ENCODE measurements at regions not wholly inside any gene's neighbourhood (a gene's known extent, or its start where the extent isn't known, plus 50 kb on each side); places are given as distances from the start of the nearest gene placed in this dataset.
"Not testable (repeated sequence)": the region's sequence is repeated elsewhere in the genome, so short reads cannot be mapped to it uniquely, and the experiment has no call there.

GRCh38 chrX:80508083-80508482, 87.8 kb downstream of the TENT5D start:
- DNase-seq; H3K36me3 Mint-ChIP-seq (ENCODE audit: low read depth); H3K27me3 Mint-ChIP-seq (ENCODE audit: low read depth); H3K4me1 Mint-ChIP-seq (ENCODE audit: low read depth); intact Hi-C loops (cut with micrococcal nuclease); H3K4me3 Mint-ChIP-seq; H3K9me3 Mint-ChIP-seq; CTCF ChIA-PET; H3K27ac Mint-ChIP-seq: not testable (repeated sequence)

DNA sequence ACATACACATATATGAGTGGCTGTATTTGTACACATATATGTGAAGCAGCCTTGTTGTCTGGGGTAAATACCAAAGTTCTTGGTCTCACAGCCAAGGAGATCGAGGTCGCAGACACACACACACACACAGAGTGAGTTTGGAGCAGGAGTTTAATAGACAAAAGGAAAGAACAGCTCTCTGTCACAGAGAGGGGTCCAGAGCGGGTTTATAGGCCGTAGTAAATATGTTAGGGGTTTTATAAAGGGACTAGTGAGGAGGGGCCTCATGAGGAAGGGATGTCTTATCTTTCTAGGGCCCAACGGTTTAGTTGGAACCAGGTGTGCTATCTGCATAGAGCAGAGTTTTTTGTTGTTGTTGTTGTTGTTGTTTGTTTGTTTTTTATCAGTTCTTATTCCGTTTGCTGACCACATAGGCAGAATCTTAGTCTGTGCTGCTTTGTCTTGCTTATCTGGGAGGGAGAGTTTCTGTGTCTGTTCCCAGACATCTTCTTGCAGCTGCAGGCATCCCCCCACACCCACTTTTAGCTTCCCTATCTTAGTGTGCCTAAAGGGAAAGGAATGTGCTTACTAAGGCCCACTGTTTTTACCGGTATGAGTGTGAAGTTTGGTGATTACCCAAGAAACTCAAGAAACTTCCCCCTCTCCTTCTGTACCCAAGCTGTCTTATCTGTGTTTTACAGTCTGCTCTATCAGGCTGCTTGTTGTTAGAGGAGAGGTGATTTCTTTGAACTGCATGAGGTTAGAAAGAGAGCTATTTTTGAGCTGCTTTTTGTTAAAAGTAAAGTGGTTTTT, 91.9 kb downstream of the TENT5D start:
- Mint-ChIP-seq H3K27ac (no peak overlapping the region), H3K36me3 (ENCODE audit: low read depth) (no peaks in the 10 kb centered on the region), H3K4me1 (ENCODE audit: low read depth) (peaks cover 3% of the 10 kb centered on the region), H3K4me3 (no peak overlapping the region), H3K27me3 (ENCODE audit: low read depth) (no peaks in the 10 kb centered on the region), H3K9me3 (no peaks in the 10 kb centered on the region)
- intact Hi-C loops (cut with micrococcal nuclease) = no loop called here
- DNase-seq = no peak
- CTCF ChIA-PET = no interaction called here

- no peak overlapping the region for H3K27ac Mint-ChIP-seq
- peaks cover 3% of the 10 kb centered on the region for H3K4me1 Mint-ChIP-seq (ENCODE audit: low read depth)
- no peak for DNase-seq
- intact Hi-C loops (cut with micrococcal nuclease) = no loop called here
- no peaks in the 10 kb centered on the region for H3K27me3 Mint-ChIP-seq (ENCODE audit: low read depth)
- no peaks in the 10 kb centered on the region for H3K36me3 Mint-ChIP-seq (ENCODE audit: low read depth)
- H3K4me3 Mint-ChIP-seq = no peak overlapping the region
- H3K9me3 Mint-ChIP-seq = no peaks in the 10 kb centered on the region
- CTCF ChIA-PET = interaction anchor here (0.7 kb wide), 1 partner anchor 93 kb away, joined by 4 read pairs; no protein-coding TSS in a partner anchor
These were observed 92.7 kb downstream of the TENT5D start for GRCh38 chrX:80512924-80513323.

GRCh38 chrX:80513625-80514024, 93.4 kb downstream of the TENT5D start:
- H3K9me3 Mint-ChIP-seq = no peaks in the 10 kb centered on the region
- CTCF ChIA-PET = interaction anchor here (0.6 to 0.7 kb wide), 2 partner anchors 94 to 554 kb away, joined by 3 to 4 read pairs; no protein-coding TSS in a partner anchor
- intact Hi-C loops (cut with micrococcal nuclease) = no loop called here
- H3K36me3 Mint-ChIP-seq (ENCODE audit: low read depth) = no peaks in the 10 kb centered on the region
- H3K4me1 Mint-ChIP-seq (ENCODE audit: low read depth) = peaks cover 3% of the 10 kb centered on the region
- no peak for DNase-seq
- H3K27me3 Mint-ChIP-seq (ENCODE audit: low read depth) = no peaks in the 10 kb centered on the region
- H3K27ac Mint-ChIP-seq = no peak overlapping the region
- no peak overlapping the region for H3K4me3 Mint-ChIP-seq

GRCh38 chrX:80537096-80537495, 116.8 kb downstream of the TENT5D start:
- intact Hi-C loops (cut with micrococcal nuclease) = no loop called here
- H3K27ac Mint-ChIP-seq = no peak overlapping the region
- H3K27me3 Mint-ChIP-seq (ENCODE audit: low read depth) = no peaks in the 10 kb centered on the region
- no peak for DNase-seq
- H3K36me3 Mint-ChIP-seq (ENCODE audit: low read depth) = no peaks in the 10 kb centered on the region
- no peaks in the 10 kb centered on the region for H3K4me1 Mint-ChIP-seq (ENCODE audit: low read depth)
- no peaks in the 10 kb centered on the region for H3K9me3 Mint-ChIP-seq
- CTCF ChIA-PET = no interaction called here
- no peak overlapping the region for H3K4me3 Mint-ChIP-seq

GRCh38 chrX:80550722-80551121, 130.5 kb downstream of the TENT5D start:
- no peak overlapping the region for H3K27ac Mint-ChIP-seq
- H3K27me3 Mint-ChIP-seq (ENCODE audit: low read depth) = no peaks in the 10 kb centered on the region
- H3K4me1 Mint-ChIP-seq (ENCODE audit: low read depth) = no peaks in the 10 kb centered on the region
- intact Hi-C loops (cut with micrococcal nuclease) = no loop called here
- no peaks in the 10 kb centered on the region for H3K9me3 Mint-ChIP-seq
- H3K4me3 Mint-ChIP-seq = no peak overlapping the region
- no peak for DNase-seq
- H3K36me3 Mint-ChIP-seq (ENCODE audit: low read depth) = no peaks in the 10 kb centered on the region
- CTCF ChIA-PET = no interaction called here

DNA sequence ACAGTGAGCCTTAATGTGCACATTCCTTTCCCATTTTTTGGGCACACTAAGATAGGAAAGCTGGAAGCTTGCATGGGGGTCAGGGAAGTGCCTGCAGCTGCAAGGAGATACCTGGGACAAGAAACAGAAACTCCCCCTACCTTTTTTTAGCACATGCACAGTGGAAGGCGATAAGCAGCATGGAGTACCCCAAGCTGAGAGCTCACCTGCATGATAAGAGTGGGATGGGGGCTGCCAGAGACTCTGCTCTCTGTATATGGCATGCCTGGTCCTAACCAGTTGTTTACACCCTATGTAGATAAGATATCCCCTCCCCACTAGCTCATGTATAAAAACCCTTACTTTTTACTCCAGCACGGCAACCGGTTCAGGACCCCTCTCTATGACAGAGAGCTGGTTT, 135.9 kb downstream of the TENT5D start:
- intact Hi-C loops (cut with micrococcal nuclease) = no loop called here
- no peak for DNase-seq
- no peaks in the 10 kb centered on the region for H3K9me3 Mint-ChIP-seq
- H3K27me3 Mint-ChIP-seq (ENCODE audit: low read depth) = no peaks in the 10 kb centered on the region
- H3K4me1 Mint-ChIP-seq (ENCODE audit: low read depth) = no peaks in the 10 kb centered on the region
- H3K27ac Mint-ChIP-seq = no peak overlapping the region
- no peaks in the 10 kb centered on the region for H3K36me3 Mint-ChIP-seq (ENCODE audit: low read depth)
- H3K4me3 Mint-ChIP-seq = no peak overlapping the region
- CTCF ChIA-PET = no interaction called here

GRCh38 chrX:80572636-80573035, 152.4 kb downstream of the TENT5D start:
- no peak for DNase-seq
- Mint-ChIP-seq H3K4me1 (ENCODE audit: low read depth) (no peaks in the 10 kb centered on the region), H3K27me3 (ENCODE audit: low read depth) (no peaks in the 10 kb centered on the region), H3K9me3 (no peaks in the 10 kb centered on the region), H3K27ac (peak overlapping the region; percentile 18), H3K36me3 (ENCODE audit: low read depth) (no peaks in the 10 kb centered on the region), H3K4me3 (no peak overlapping the region)
- CTCF ChIA-PET = no interaction called here
- intact Hi-C loops (cut with micrococcal nuclease) = no loop called here

DNA sequence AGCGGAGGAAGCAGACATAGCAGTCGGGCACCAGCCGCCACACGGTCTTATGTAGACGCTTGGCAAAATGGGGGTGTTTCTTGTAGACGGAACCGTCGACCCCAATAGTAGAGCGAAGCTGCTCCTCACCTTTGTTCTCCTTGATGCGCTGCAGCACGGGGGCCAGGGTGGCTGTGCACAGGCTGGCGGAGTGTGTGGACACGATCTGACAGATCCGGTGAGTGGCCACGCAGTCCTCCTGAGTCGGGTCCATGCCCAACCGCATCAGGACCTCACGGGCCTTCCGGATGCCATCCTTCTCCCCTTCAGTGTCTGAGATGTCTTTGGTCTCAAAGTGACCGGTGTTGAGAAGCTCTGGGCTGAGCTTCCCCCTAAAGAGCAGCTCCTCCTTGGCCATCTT, 153.0 kb downstream of the TENT5D start:
- H3K4me1 Mint-ChIP-seq (ENCODE audit: low read depth) = no peaks in the 10 kb centered on the region
- CTCF ChIA-PET = no interaction called here
- no peaks in the 10 kb centered on the region for H3K27me3 Mint-ChIP-seq (ENCODE audit: low read depth)
- no peak for DNase-seq
- intact Hi-C loops (cut with micrococcal nuclease) = no loop called here
- H3K4me3 Mint-ChIP-seq = no peak overlapping the region
- no peaks in the 10 kb centered on the region for H3K36me3 Mint-ChIP-seq (ENCODE audit: low read depth)
- no peaks in the 10 kb centered on the region for H3K9me3 Mint-ChIP-seq
- H3K27ac Mint-ChIP-seq = no peak overlapping the region

GRCh38 chrX:80574486-80575086, 154.3 kb downstream of the TENT5D start:
- H3K27ac Mint-ChIP-seq; DNase-seq; H3K9me3 Mint-ChIP-seq; H3K27me3 Mint-ChIP-seq (ENCODE audit: low read depth); H3K36me3 Mint-ChIP-seq (ENCODE audit: low read depth); H3K4me3 Mint-ChIP-seq; CTCF ChIA-PET; H3K4me1 Mint-ChIP-seq (ENCODE audit: low read depth): not testable (repeated sequence)
- intact Hi-C loops (cut with micrococcal nuclease) = loop anchor here (5.0 kb wide), 1 partner anchor 292 kb away; no protein-coding TSS in a partner anchor

GRCh38 chrX:80576267-80576666, 156.0 kb downstream of the TENT5D start:
- intact Hi-C loops (cut with micrococcal nuclease) = loop anchor here (5.0 kb wide), 1 partner anchor 294 kb away; no protein-coding TSS in a partner anchor
- no peaks in the 10 kb centered on the region for H3K36me3 Mint-ChIP-seq (ENCODE audit: low read depth)

DNA sequence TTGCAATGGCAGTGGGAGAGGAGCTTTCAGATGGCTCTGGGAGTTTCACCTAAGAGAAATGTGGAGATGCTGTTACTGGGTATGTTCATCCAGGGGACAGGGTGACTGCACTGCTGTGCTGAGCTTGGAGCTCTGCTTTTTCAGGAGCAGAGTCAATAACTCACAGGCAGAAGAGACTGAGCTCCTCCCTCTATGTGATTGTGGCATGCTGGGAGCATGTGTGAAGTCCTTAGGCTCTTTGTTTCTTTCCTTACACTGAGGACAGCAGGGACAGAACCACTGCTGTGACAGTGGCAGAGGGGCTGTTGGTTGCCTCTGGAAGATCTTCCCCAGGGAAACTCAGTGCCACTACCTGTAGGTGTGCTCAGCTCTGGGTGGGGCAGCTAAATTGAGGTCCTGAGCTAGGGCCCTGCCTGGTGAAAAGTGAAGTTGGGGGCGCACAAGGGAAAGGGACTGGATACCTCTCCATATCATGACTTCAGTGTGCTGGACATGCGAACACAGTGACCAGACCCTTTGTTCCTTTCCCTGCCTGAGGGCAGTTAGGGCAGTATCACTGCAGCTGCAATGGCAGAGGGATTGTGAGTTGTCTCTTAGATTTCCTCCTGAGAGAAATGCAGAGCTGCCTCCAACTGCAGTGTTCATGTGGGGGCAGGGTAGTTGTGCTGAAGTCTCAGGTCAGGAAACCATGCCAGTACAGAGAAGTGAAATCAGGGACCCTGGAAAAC, 156.7 kb downstream of the TENT5D start:
- Mint-ChIP-seq H3K4me1 (ENCODE audit: low read depth) (no peaks in the 10 kb centered on the region), H3K27me3 (ENCODE audit: low read depth) (no peaks in the 10 kb centered on the region), H3K9me3 (no peaks in the 10 kb centered on the region), H3K4me3 (no peak overlapping the region), H3K27ac (no peak overlapping the region), H3K36me3 (ENCODE audit: low read depth) (no peaks in the 10 kb centered on the region)
- CTCF ChIA-PET = no interaction called here
- DNase-seq = no peak
- intact Hi-C loops (cut with micrococcal nuclease) = loop anchor here (5.0 kb wide), 1 partner anchor 295 kb away; no protein-coding TSS in a partner anchor

More at GRCh38 chrX:80576267-80576666, 156.0 kb downstream of the TENT5D start:
- H3K9me3 Mint-ChIP-seq = no peaks in the 10 kb centered on the region
- no peak for DNase-seq
- H3K4me1 Mint-ChIP-seq (ENCODE audit: low read depth) = no peaks in the 10 kb centered on the region
- no peak overlapping the region for H3K4me3 Mint-ChIP-seq
- H3K27me3 Mint-ChIP-seq (ENCODE audit: low read depth) = no peaks in the 10 kb centered on the region
- no peak overlapping the region for H3K27ac Mint-ChIP-seq
- CTCF ChIA-PET = no interaction called here

Measured in activated naive CD4-positive, alpha-beta T cell treated with anti-CD3 and anti-CD28 coated beads for 36 hours (primary cell).